NT2/D1 (cell line): ENCODE measurements at regions not wholly inside any gene's neighbourhood (a gene's known extent, or its start where the extent isn't known, plus 50 kb on each side); places are given as distances from the start of the nearest gene placed in this dataset.

Source experiments
- SUZ12 ChIP-seq: IDR thresholded peaks from 2 replicates; pipeline ENCODE4 v1.6.1; 2011; ENCODE audit not compliant: insufficient read length, insufficient read depth; ENCODE audit errors: extremely low read depth
- ZNF274 ChIP-seq: IDR thresholded peaks from 2 replicates; pipeline ENCODE4 v1.6.1; 2011; ENCODE audit warnings: mild to moderate bottlenecking, low read depth, low read length

- TF ChIP-seq SUZ12 (no peak), ZNF274 (no peak)
These were observed 136.8 kb downstream of the FASLG start for GRCh38 chr1:172795741-172796140.
